Keratinocyte (primary cell): ENCODE measurements at regions not wholly inside any gene's neighbourhood (a gene's known extent, or its start where the extent isn't known, plus 50 kb on each side); places are given as distances from the start of the nearest gene placed in this dataset.

Experiments
- EZH2 ChIP-seq: IDR thresholded peaks from one replicate; pipeline ENCODE4 v1.6.1; 2012; ENCODE audit warnings: inconsistent platforms, mild to moderate bottlenecking, low read length, moderate library complexity
- TF ChIP-seq, protein P1 (sequence below), 3 experiments: IDR thresholded peaks in 1 of 3; conservative IDR thresholded peaks in 1 of 3; optimal IDR thresholded peaks in 1 of 3; 2 replicates in 2 of 3; 3 replicates in 1 of 3; pipeline versions ENCODE3 to v1.5.1; 2011; ENCODE audit warnings: low read length in 3 of 3, mild to moderate bottlenecking in 3 of 3, moderate library complexity in 2 of 3, control low read depth in 1 of 3, inconsistent platforms in 1 of 3; ENCODE audit not compliant: insufficient read depth in 2 of 3; ENCODE audit errors: extremely low read depth in 1 of 3

DNA sequence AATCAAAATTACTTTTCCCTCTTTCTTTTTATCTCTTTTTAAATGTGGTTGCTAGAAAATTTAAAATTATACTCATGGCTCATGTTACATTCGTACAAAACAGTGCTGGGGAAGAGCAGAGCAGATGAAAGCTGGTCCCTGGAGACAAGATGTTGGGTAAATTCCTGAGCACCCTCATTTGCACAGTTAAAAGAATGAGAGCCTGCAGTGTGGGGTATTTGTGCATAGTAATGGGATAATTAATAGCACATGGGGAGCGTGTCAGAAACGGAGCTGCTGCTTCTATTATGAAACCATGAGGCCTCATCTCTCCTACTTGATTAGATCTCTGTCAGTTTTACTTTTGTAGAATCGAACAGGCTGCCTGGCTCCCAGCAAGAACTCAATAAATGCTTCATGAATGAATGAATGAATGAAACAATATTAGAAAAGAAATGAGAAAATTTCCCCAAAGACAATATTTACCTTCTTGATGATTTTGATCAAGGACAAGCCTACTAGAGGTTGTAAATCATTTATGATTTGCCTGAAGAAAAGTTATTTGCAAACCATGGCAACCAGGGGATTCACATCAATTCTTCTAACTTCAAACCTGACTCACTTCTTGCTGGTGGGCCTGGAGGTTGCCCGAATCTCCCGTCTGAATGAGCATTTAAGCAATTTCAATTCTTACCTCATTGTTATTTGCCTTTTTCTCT, 177.2 kb upstream of the TUT7 start:
- TF ChIP-seq, protein P1, sequence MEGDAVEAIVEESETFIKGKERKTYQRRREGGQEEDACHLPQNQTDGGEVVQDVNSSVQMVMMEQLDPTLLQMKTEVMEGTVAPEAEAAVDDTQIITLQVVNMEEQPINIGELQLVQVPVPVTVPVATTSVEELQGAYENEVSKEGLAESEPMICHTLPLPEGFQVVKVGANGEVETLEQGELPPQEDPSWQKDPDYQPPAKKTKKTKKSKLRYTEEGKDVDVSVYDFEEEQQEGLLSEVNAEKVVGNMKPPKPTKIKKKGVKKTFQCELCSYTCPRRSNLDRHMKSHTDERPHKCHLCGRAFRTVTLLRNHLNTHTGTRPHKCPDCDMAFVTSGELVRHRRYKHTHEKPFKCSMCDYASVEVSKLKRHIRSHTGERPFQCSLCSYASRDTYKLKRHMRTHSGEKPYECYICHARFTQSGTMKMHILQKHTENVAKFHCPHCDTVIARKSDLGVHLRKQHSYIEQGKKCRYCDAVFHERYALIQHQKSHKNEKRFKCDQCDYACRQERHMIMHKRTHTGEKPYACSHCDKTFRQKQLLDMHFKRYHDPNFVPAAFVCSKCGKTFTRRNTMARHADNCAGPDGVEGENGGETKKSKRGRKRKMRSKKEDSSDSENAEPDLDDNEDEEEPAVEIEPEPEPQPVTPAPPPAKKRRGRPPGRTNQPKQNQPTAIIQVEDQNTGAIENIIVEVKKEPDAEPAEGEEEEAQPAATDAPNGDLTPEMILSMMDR (optimal IDR thresholded peaks at IDR 0.05 in 1 of 3, IDR thresholded peaks at IDR 0.05 in 1 of 3, conservative IDR thresholded peaks at IDR 0.05 in 1 of 3; ENCODE audit: extremely low read depth in 1 of 3, insufficient read depth in 2 of 3, low read length in 3 of 3): no peak
- no peak for TF ChIP-seq EZH2
